B cell (primary cell): ENCODE measurements at regions not wholly inside any gene's neighbourhood (a gene's known extent, or its start where the extent isn't known, plus 50 kb on each side); places are given as distances from the start of the nearest gene placed in this dataset.

Source experiments
- ATAC-seq: fragments of 200-7000 bp; cut with Tn5 transposase; one replicate; pipeline ENCODE4 v1.10.0; 2021; ENCODE audit warnings: low read depth, mild to moderate bottlenecking, moderate number of reproducible peaks, moderate library complexity
- CTCF ChIA-PET: fragments of 350-600 bp; sonication (Branson Sonifier 250); formaldehyde crosslinking; loops from one replicate; lab custom pipeline; 2021; ENCODE audit warnings: antibody characterized with exemption, inconsistent platforms; lab: Charles Lee
- POLR2A ChIA-PET: fragments of 350-600 bp; sonication (Branson Sonifier 250); formaldehyde crosslinking; loops from one replicate; lab custom pipeline; 2021; ENCODE audit warnings: antibody characterized with exemption; lab: Charles Lee
- DNase-seq: peaks from one replicate; pipeline ENCODE4 v3.0.0; 2013
- H2AFZ ChIP-seq: 2 replicates; pipeline ENCODE4 v1.6.1; 2012; ENCODE audit warnings: mild to moderate bottlenecking, low read depth, low read length; ENCODE audit not compliant: insufficient read depth, poor library complexity, severe bottlenecking
- H3K27ac ChIP-seq, 2 donors: 1 replicate in 1 of 2; 2 replicates in 1 of 2; pipeline ENCODE4 v1.5.1; 2012 to 2013; ENCODE audit warnings: low read length in 2 of 2, mild to moderate bottlenecking in 2 of 2, moderate library complexity in 1 of 2
- H3K27me3 ChIP-seq, 4 experiments: fragments of 200-600 bp in 1 of 4; sonication (generic) in 1 of 4; replicated peaks in 1 of 4; 1 replicate in 2 of 4; 2 replicates in 2 of 4; pipeline versions ENCODE4 v1.6.1 to v1.7.0; 2013 to 2016; ENCODE audit warnings: low read length in 3 of 4, mild to moderate bottlenecking in 2 of 4, mixed read lengths in 1 of 4, moderate library complexity in 1 of 4; ENCODE audit not compliant: insufficient read depth in 4 of 4, control insufficient read depth in 3 of 4; ENCODE audit errors: control extremely low read depth in 1 of 4
- H3K36me3 ChIP-seq, 2 experiments: replicated peaks in 1 of 2; 1 replicate in 1 of 2; 2 replicates in 1 of 2; pipeline versions ENCODE4 v1.6.1 to v1.7.1; 2013; ENCODE audit warnings: low read length in 1 of 2; ENCODE audit not compliant: insufficient read depth in 2 of 2, control insufficient read depth in 1 of 2; ENCODE audit errors: control extremely low read depth in 1 of 2, extremely low read depth in 1 of 2
- H3K4me1 ChIP-seq, 2 donors: fragments of 200-600 bp in 1 of 2; sonication (generic) in 1 of 2; 1 replicate in 1 of 2; 2 replicates in 1 of 2; pipeline versions ENCODE4 v1.5.1 to v1.6.1; 2013 to 2017; ENCODE audit warnings: low read length in 2 of 2; ENCODE audit not compliant: control insufficient read depth in 2 of 2, insufficient read depth in 2 of 2
- H3K4me2 ChIP-seq: replicated peaks from 2 replicates; pipeline ENCODE3; 2012; ENCODE audit warnings: mild to moderate bottlenecking, low read depth, low read length; ENCODE audit not compliant: poor library complexity, severe bottlenecking
- H3K4me3 ChIP-seq, 5 experiments: fragments of 200-600 bp in 1 of 5; sonication (generic) in 1 of 5; 1 replicate in 3 of 5; 2 replicates in 2 of 5; pipeline versions ENCODE4 v1.5.1 to v1.7.0; 2011 to 2016; ENCODE audit warnings: low read length in 4 of 5, mild to moderate bottlenecking in 4 of 5, low read depth in 2 of 5, control low read depth in 1 of 5, moderate library complexity in 1 of 5; ENCODE audit not compliant: insufficient read depth in 1 of 5; ENCODE audit errors: control extremely low read depth in 1 of 5, extremely low read depth in 1 of 5
- H3K79me2 ChIP-seq: fragments of 200-600 bp; sonication (generic); one replicate; pipeline ENCODE4 v1.6.0; 2016; ENCODE audit warnings: low read length; ENCODE audit not compliant: control insufficient read depth, insufficient read depth
- H3K9ac ChIP-seq: fragments of 200-600 bp; sonication (generic); 2 replicates; pipeline ENCODE4 v1.6.1; 2017; ENCODE audit warnings: mild to moderate bottlenecking, low read length, moderate library complexity
- H3K9me3 ChIP-seq, 3 donors: one replicate each; pipeline versions ENCODE4 v1.6.1 to v1.7.1; 2013; ENCODE audit warnings: low read length in 2 of 3; ENCODE audit not compliant: control insufficient read depth in 2 of 3, insufficient read depth in 1 of 3; ENCODE audit errors: control extremely low read depth in 1 of 3
- H4K20me1 ChIP-seq: 2 replicates; pipeline ENCODE4 v1.6.0; 2012; ENCODE audit warnings: mild to moderate bottlenecking, low read length; ENCODE audit not compliant: insufficient read depth, control insufficient read depth, poor library complexity, severe bottlenecking
- H3K27ac Mint-ChIP-seq: one replicate; pipeline ENCODE4 v1.8.0; 2021; ENCODE audit warnings: mixed read lengths
- H3K27me3 Mint-ChIP-seq: one replicate; pipeline ENCODE4 v1.8.0; 2021; ENCODE audit warnings: mixed read lengths
- H3K4me1 Mint-ChIP-seq: one replicate; pipeline ENCODE4 v1.8.0; 2021; ENCODE audit warnings: mixed read lengths
- H3K4me3 Mint-ChIP-seq: one replicate; pipeline ENCODE4 v1.8.0; 2021; ENCODE audit warnings: mixed read lengths
- H3K9me3 Mint-ChIP-seq: one replicate; pipeline ENCODE4 v1.8.0; 2022; ENCODE audit warnings: mixed read lengths; ENCODE audit not compliant: insufficient read depth
- CTCF ChIP-seq: fragments of 200-600 bp; IDR thresholded peaks from one replicate; pipeline ENCODE4 v1.8.0; 2022; ENCODE audit warnings: antibody characterized with exemption, mild to moderate bottlenecking
- EZH2 ChIP-seq: IDR thresholded peaks from 2 replicates; pipeline ENCODE4 v1.6.1; 2012; ENCODE audit warnings: borderline replicate concordance, low read depth, mild to moderate bottlenecking, moderate library complexity, low read length; ENCODE audit not compliant: insufficient read depth, poor library complexity, severe bottlenecking
- WGBS: methylation state at CpG from one replicate; pipeline ENCODE4 v1.1.5; 2013; ENCODE audit warnings: missing lambda C conversion rate; ENCODE audit not compliant: insufficient coverage; 5-methylcytosine and 5-hydroxymethylcytosine counted together
- intact Hi-C: fragments of 100-400 bp; cut with micrococcal nuclease; formaldehyde crosslinking; loops from one replicate; pipeline ENCODE4 v1.10.0; 2022

- H3K4me3 ChIP-seq, result no peak overlapping the region
- ChIA-PET POLR2A (no interaction called here), CTCF (no interaction called here)
- H3K4me3 Mint-ChIP-seq, result no peak overlapping the region
- no peaks in the 10 kb centered on the region for H3K4me1 ChIP-seq
- H3K27me3 Mint-ChIP-seq, result peaks cover 3% of the 10 kb centered on the region
- no peak overlapping the region for H3K27ac ChIP-seq
- H2AFZ ChIP-seq, result no peak overlapping the region
- ATAC-seq (no peak), DNase-seq (no peak)
- H4K20me1 ChIP-seq, result no peaks in the 10 kb centered on the region
- no peaks in the 10 kb centered on the region for H3K79me2 ChIP-seq
- H3K27me3 ChIP-seq, result no peaks in the 10 kb centered on the region
- TF ChIP-seq CTCF, result no peak
- TF ChIP-seq EZH2, result no peak
- peaks cover 0 to 3% (median 2%) of the 10 kb centered on the region in 3 donors for H3K9me3 ChIP-seq
- intact Hi-C loops, result no loop called here
- 100% methylated on average over 1 of the region's 4 CpGs for WGBS
- H3K27ac Mint-ChIP-seq, result no peak overlapping the region
- no peak overlapping the region for H3K9ac ChIP-seq
- no peaks in the 10 kb centered on the region for H3K4me1 Mint-ChIP-seq
- H3K4me2 ChIP-seq, result no peak overlapping the region
- peaks cover 2% of the 10 kb centered on the region for H3K9me3 Mint-ChIP-seq
- no peaks in the 10 kb centered on the region for H3K36me3 ChIP-seq
Measured at GRCh38 chr6:154583546-154584188, 73.2 kb upstream of the CNKSR3 start.

GRCh38 chr6:154590756-154591155 lies 80.3 kb upstream of the CNKSR3 start:
- ATAC-seq (no peak), DNase-seq (no peak)
- ChIA-PET CTCF (no interaction called here), POLR2A (no interaction called here)
- Mint-ChIP-seq H3K4me1 (no peaks in the 10 kb centered on the region), H3K27ac (no peak overlapping the region), H3K27me3 (peaks cover 3% of the 10 kb centered on the region), H3K4me3 (no peak overlapping the region), H3K9me3 (no peaks in the 10 kb centered on the region)
- H3K27ac ChIP-seq, result no peak overlapping the region
- no CpG with 5 or more reads among the region's 4 CpGs for WGBS
- no peak overlapping the region for H3K4me3 ChIP-seq
- no peak overlapping the region for H2AFZ ChIP-seq
- no peak overlapping the region for H3K4me2 ChIP-seq
- intact Hi-C loops, result no loop called here
- TF ChIP-seq CTCF, result no peak
- TF ChIP-seq EZH2, result no peak
- H3K4me1 ChIP-seq, result no peaks in the 10 kb centered on the region
- no peak overlapping the region for H3K9ac ChIP-seq
- no peaks in the 10 kb centered on the region for H4K20me1 ChIP-seq
- H3K27me3 ChIP-seq, result no peaks in the 10 kb centered on the region
- no peaks in the 10 kb centered on the region for H3K79me2 ChIP-seq
- H3K9me3 ChIP-seq, result no peaks in the 10 kb centered on the region
- H3K36me3 ChIP-seq, result no peaks in the 10 kb centered on the region
